NT2/D1 (cell line): ENCODE measurements at regions not wholly inside any gene's neighbourhood (a gene's known extent, or its start where the extent isn't known, plus 50 kb on each side); places are given as distances from the start of the nearest gene placed in this dataset.
"Not testable (repeated sequence)": the region's sequence is repeated elsewhere in the genome, so short reads cannot be mapped to it uniquely, and the experiment has no call there.

Experiments used
- SUZ12 ChIP-seq: IDR thresholded peaks from 2 replicates; pipeline ENCODE4 v1.6.1; 2011; ENCODE audit not compliant: insufficient read length, insufficient read depth; ENCODE audit errors: extremely low read depth
- YY1 ChIP-seq: IDR thresholded peaks from 2 replicates; pipeline ENCODE4 v1.6.1; 2011; ENCODE audit not compliant: insufficient read length, insufficient read depth
- ZNF274 ChIP-seq: IDR thresholded peaks from 2 replicates; pipeline ENCODE4 v1.6.1; 2011; ENCODE audit warnings: mild to moderate bottlenecking, low read depth, low read length

DNA sequence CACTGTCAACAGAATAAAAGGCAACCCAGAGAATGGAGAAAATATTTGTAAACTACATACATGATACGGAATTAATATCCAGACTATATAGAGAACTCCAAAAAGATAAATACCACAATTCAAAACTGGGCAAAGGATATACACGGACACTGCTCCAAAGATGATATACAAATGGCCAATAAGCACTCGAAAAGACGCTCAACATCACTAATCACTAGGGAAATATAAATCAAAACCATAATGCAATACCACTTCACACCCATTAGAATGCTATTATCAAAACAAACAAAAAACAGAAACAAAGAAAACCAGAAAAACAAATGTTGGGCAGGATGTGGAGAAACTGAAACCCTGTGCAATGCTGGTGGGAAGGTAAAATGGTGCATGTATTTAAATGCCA is 1764.6 kb upstream of the DEFB115 start:
- not testable (repeated sequence) for TF ChIP-seq ZNF274, SUZ12, YY1
